CD1c-positive myeloid dendritic cell (primary cell): ENCODE measurements at regions not wholly inside any gene's neighbourhood (a gene's known extent, or its start where the extent isn't known, plus 50 kb on each side); places are given as distances from the start of the nearest gene placed in this dataset.

Experiments used
- DNase-seq: peaks from one replicate; pipeline ENCODE4 v3.0.0-alpha.2; 2016; ENCODE audit errors: extremely low spot score

GRCh38 chr15:91737151-91737818 lies 116.2 kb upstream of the SLCO3A1 start:
- no peak for DNase-seq

- DNase-seq: no peak
Observed at GRCh38 chr15:91741986-91742385, 111.5 kb upstream of the SLCO3A1 start.

- DNase-seq: no peak
Observed at GRCh38 chr15:91751611-91752010, 101.9 kb upstream of the SLCO3A1 start.

- no peak for DNase-seq
Observed at GRCh38 chr15:91752081-91752785, 101.3 kb upstream of the SLCO3A1 start.

GRCh38 chr15:91759560-91759959 lies 93.9 kb upstream of the SLCO3A1 start:
- DNase-seq: no peak

GRCh38 chr15:91765660-91766059 lies 87.8 kb upstream of the SLCO3A1 start:
- no peak for DNase-seq

- DNase-seq: no peak
Observed at GRCh38 chr15:91769476-91769875, 84.0 kb upstream of the SLCO3A1 start.

- DNase-seq: no peak
Observed at GRCh38 chr15:91769894-91770293, 83.6 kb upstream of the SLCO3A1 start.

GRCh38 chr15:91776104-91776503 lies 77.4 kb upstream of the SLCO3A1 start:
- DNase-seq: no peak

- DNase-seq: no peak
Observed at GRCh38 chr15:91779960-91780359, 73.5 kb upstream of the SLCO3A1 start.

GRCh38 chr15:91780387-91780786 lies 73.1 kb upstream of the SLCO3A1 start:
- peak; percentile 58 for DNase-seq

- no peak for DNase-seq
Observed at GRCh38 chr15:91782221-91782620, 71.3 kb upstream of the SLCO3A1 start.

- no peak for DNase-seq
Observed at GRCh38 chr15:91783008-91783407, 70.5 kb upstream of the SLCO3A1 start.

- no peak for DNase-seq
Observed at GRCh38 chr15:91783451-91783850, 70.1 kb upstream of the SLCO3A1 start.

GRCh38 chr15:91784973-91785709 lies 68.4 kb upstream of the SLCO3A1 start:
- DNase-seq: no peak

GRCh38 chr15:91787198-91787597 lies 66.3 kb upstream of the SLCO3A1 start:
- no peak for DNase-seq

GRCh38 chr15:91789136-91789535 lies 64.4 kb upstream of the SLCO3A1 start:
- DNase-seq: no peak

GRCh38 chr15:91790836-91791235 lies 62.7 kb upstream of the SLCO3A1 start:
- DNase-seq: no peak

- DNase-seq: no peak
Observed at GRCh38 chr15:91793771-91794170, 59.7 kb upstream of the SLCO3A1 start.

GRCh38 chr15:91795235-91795634 lies 58.3 kb upstream of the SLCO3A1 start:
- DNase-seq: no peak

- no peak for DNase-seq
Observed at GRCh38 chr15:91801836-91802534, 51.5 kb upstream of the SLCO3A1 start.

GRCh38 chr15:91803260-91803659 lies 50.2 kb upstream of the SLCO3A1 start:
- no peak for DNase-seq
